GM12873 (cell line): ENCODE measurements at regions not wholly inside any gene's neighbourhood (a gene's known extent, or its start where the extent isn't known, plus 50 kb on each side); places are given as distances from the start of the nearest gene placed in this dataset.

Experiments
- TF ChIP-seq, protein P1 (sequence below): IDR thresholded peaks from 2 replicates; pipeline ENCODE4 v1.5.1; 2012; ENCODE audit warnings: low read depth, mild to moderate bottlenecking, moderate library complexity, low read length, control low read depth; ENCODE audit not compliant: insufficient read depth; ENCODE audit errors: missing control alignments

DNA sequence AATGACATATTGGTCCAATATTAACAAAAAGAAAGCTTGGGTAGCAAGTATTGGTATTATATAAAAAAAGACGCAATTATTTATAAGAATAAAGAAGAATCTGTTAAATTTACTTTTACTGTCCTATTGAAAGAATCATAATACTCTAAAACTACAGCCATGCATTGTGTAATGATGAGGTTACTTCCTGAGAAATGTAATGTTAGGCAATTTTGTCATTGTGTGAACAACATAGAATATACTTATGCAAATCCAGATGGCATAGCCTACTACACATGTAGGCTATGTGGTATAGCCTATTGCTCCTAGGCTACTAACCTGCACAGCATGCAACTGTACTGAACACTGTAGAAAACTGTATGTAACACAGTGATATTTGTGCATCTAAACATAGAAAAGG is 121.2 kb upstream of the PTGFR start:
- TF ChIP-seq, protein P1, sequence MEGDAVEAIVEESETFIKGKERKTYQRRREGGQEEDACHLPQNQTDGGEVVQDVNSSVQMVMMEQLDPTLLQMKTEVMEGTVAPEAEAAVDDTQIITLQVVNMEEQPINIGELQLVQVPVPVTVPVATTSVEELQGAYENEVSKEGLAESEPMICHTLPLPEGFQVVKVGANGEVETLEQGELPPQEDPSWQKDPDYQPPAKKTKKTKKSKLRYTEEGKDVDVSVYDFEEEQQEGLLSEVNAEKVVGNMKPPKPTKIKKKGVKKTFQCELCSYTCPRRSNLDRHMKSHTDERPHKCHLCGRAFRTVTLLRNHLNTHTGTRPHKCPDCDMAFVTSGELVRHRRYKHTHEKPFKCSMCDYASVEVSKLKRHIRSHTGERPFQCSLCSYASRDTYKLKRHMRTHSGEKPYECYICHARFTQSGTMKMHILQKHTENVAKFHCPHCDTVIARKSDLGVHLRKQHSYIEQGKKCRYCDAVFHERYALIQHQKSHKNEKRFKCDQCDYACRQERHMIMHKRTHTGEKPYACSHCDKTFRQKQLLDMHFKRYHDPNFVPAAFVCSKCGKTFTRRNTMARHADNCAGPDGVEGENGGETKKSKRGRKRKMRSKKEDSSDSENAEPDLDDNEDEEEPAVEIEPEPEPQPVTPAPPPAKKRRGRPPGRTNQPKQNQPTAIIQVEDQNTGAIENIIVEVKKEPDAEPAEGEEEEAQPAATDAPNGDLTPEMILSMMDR: no peak

DNA sequence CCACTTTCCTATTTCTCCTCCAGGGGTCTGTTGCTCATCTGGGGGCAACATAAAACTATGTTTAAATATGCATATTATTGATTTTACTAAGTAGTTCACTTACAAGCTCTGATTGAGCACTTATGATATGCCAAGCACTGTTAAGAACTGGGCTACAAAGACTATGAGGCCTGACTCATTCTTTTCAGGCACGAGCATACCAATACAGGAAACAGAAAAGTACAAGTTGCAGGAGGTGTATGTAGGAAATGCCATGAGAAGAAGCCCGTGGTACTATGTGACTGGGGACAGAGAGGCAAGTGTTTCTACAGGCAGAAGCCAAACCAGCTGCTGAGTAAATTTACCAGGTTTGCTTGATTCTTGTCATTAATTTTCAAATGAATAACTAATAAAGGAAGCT is 120.4 kb upstream of the PTGFR start:
- TF ChIP-seq, protein P1: no peak

DNA sequence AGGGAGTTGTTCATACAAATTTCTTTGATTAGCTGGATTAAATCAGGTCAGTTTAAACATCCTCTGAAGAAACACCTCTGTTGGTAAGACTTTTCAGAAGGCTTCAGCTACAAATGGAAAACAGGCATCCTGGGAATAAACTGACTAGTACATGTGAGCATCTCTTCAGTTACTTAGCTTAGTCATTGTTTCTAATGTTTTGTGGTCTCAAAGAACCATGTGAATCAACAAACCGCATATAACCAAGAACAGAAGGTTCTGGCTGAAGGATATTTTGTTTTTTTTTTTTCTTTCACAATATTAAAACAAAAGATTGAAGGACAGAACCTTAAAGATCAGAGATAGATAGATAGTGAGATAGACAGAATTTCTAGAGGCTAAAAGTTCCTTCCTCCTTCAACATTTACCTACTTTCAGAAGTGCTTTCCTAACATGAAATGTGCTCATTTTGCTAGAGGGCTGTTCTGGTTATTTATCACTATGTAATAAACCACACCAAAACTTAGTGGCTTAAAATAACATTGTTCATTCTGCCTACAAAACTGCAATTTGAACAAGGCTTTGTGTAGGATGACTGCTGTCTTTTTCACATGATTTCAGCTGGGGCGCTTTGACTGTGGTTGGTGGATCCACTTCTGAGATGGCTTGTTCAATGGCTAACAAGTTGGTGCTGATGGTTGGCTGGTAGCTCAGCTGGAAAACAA is 119.8 kb upstream of the PTGFR start:
- TF ChIP-seq, protein P1: no peak

DNA sequence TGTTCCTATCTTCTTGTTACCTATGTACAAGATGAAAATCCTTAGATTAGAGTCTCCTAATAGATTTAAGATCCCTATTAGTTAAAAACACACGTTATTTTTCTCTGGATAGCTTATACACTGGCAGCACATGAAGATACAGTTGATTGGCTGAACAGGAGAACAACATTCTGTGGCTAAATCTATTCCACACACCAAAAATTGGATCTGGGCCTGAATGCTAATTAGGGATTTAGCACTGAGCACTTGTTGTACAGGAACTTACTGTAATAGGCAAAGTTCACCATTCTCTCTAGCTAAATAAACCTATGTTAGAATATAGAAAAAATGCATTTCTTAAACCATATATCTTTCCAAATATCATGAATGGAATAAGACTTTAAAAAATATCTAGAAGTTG is 117.1 kb upstream of the PTGFR start:
- TF ChIP-seq, protein P1: no peak

DNA sequence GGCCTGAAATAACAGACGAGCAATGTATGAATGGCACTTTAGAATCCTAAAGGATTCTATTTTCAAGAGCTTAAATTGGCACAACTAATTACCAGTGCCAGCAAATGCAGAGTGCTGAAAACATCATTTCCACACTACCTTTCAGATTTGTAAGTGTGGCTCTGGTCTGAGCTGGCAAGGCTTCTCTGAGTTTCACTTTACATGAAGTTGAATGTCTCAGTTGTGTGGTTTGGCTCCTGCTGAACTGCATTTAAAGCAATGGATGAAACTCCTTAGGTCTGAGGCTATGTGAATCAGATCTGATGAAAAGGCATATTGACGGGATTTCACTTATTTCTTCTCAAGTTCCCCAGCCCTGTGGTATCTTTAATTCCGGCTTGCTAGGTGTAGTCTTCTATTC is 114.8 kb upstream of the PTGFR start:
- TF ChIP-seq, protein P1: no peak

DNA sequence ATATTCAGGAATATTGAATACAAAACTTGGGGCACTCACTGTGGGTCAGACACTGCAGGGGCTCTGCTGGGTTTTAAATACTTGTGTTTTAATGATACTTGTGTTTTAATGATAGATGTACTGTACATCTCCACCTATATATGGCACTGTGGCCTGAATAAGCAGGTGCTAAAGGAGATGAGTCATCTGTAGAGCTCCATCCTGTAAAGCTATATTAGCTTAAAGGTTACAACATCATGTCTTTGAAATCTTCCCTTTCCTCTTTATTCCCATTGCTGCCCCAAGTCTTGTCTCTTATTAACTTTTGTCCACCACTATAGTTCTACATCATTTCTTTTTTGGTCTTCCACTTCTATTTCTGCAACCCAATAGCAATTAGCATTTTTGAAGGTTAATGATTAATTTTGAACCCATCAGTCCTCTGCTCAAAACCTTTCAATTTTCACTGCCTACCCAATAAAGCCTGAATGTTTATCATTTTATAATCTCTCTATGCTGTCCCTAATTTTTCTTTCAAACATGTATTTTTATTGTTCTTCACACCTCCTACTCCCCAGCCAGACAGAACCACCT is 113.3 kb upstream of the PTGFR start:
- TF ChIP-seq, protein P1: no peak

DNA sequence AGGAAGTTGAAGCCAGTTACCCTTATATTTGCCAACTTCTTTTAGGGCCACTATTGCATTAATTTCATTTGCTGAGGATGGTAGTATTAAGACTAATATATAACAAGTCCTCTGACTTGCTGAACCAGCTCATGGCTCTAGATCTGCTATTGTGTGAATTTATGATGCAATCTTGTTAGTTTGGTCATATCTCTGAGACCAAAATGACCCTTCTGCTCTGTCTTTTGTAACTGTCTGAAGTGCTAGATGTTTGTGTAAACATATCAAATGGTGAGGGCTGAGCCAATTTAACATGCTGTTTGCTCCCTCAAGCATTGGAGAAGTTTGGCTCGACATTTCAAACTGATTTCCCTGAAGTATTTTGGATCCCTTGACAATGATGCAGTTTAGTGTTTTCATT is 106.9 kb upstream of the PTGFR start:
- TF ChIP-seq, protein P1: no peak
